EH (cell line): ENCODE measurements at regions not wholly inside any gene's neighbourhood (a gene's known extent, or its start where the extent isn't known, plus 50 kb on each side); places are given as distances from the start of the nearest gene placed in this dataset.

ENCODE experiments used
- DNase-seq: peaks from one replicate; pipeline ENCODE4 v3.0.0-alpha.2; 2015; ENCODE audit warnings: low read depth

DNA sequence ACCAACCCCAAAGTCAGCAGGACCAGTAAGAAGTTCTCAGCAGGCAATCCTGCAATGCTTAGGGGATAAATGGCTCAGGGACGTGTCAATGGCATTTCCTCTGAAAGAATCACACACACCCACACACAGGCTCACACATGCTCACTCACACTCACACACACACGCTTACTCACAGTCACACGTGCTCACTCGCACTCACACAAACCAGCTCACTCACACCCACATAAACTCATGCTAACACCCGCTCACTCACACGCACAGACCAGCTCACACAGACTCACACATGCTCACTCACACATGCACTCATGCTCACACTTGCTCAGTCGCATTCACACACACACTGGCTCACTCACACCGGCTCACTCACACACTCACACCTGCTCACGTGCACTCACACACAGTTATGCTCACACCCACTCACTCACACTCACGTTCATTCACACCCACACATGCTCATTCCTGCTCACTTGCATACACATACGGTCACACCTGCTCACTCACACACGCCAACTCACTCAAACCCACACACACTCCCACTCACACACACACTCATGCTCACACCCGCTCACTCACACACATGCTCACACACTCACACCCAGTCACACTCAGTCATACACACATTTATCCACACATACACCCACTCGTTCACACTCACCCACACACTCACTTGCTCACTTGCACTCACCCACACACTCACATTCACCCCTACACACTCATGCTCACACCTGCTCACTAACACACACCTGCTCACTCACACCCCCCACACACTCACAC lies 436.8 kb downstream of the BCL11B start:
- no peak for DNase-seq

DNA sequence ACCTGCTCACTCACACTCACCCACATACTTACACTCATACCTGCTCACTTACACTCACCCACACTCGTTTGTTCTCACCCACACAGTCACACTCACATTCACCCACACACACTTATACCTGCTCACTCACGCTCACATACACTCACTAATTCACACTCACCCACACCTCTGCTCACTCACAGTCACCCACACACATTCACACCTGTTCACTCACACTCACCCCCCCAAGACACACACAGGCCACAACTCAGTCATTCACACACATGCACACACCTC lies 436.2 kb downstream of the BCL11B start:
- DNase-seq: no peak

DNA sequence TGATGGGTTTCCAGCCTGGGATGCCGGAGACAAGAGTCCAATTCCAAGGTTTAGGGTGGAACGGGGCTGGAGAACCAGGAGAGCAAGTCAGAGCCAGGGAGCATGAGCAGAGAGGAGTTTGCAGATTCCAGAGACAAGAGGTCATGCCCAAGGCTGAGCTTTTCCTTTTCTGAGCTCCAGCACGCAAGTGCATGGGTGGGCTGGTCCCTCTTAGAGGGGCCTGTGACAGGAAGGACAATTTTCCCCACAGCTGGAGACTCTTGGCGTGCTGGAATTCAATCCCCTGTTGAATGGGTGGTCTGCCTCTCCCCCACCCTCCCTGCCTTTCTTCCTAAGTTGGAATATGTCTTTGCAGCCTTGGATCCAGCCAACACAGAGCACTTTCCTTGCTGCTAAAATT lies 431.9 kb downstream of the BCL11B start:
- no peak for DNase-seq

DNA sequence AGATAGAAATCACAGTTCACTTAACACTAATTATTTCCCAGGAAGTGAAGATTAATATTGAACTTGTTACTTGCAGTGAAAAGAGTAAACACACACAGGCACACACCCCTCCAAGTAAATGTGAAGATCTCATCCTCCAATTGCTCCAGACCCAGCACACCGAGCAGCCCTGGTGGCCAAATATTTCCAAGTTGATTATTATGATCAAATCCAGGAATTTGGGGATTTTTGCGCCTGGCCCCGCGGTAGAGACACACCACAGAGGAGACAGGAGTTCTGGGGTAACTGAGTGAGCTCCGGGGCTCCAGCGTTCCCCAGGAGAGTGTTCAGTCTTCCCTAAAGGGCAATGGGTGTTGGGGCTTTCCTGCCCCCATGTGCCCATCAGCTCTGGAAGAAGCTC lies 431.5 kb downstream of the BCL11B start:
- no peak for DNase-seq

DNA sequence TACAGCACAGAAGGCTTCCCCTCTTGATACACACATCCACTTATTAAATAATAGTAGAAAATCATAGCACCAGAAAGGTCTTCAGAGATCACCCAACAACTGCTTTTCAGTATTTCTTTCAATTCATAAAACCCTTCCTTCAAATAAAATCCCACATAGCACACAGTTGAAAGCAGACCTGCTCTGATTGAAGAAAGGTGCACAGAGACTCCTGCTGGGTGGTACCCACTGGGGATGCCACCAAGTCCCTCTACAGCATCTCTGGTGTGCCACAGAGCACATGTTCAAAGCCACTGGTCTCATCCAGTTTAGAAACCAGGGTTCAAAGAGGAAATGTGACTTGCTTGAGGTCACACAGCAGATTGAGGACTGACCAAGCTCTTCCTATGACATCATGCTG lies 427.5 kb downstream of the BCL11B start:
- DNase-seq: no peak

DNA sequence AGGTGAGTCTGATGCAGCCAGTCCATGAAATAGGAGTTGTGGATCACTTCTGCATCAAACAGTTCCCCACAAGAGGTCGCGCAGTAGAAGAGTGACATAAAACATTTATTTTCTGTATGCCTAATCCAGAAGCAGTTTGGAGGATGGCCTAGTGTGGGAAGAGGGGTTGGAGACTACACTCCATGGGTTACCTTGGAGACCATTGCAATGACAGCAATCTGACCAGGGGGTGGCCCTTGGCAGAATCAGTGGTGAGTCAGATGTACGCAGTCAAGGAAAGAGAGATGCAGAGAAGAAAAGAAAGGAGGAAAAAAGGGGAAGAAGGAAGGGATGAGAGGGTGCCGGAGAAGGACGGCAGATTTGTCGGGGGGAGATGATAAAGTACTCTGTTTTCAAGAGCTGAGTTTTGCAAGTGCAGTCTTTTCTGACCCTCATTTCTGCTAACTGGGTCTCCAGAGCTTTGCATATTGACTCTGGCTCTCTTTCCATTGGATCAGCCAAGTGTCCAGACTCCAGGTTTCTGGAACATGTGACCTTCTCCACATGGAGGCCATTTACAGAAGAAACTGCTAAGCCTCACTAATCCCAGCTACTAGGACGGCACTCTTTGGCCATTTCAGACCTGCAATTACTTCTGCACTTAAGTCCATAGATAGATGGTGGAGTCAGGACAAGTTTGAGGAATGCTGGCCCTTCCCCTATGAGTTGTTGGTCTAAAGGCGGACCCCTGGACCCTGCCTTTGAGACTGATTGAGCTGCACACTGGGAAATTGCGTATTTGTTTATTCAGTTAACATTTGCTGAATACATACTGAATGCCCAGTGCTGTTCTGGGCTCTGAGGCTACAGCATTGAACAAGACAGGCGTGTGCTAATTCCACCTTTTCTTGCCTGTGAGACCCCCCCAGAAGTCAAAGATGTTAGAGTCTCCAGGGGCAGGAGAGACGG lies 424.2 kb downstream of the BCL11B start:
- DNase-seq: no peak

DNA sequence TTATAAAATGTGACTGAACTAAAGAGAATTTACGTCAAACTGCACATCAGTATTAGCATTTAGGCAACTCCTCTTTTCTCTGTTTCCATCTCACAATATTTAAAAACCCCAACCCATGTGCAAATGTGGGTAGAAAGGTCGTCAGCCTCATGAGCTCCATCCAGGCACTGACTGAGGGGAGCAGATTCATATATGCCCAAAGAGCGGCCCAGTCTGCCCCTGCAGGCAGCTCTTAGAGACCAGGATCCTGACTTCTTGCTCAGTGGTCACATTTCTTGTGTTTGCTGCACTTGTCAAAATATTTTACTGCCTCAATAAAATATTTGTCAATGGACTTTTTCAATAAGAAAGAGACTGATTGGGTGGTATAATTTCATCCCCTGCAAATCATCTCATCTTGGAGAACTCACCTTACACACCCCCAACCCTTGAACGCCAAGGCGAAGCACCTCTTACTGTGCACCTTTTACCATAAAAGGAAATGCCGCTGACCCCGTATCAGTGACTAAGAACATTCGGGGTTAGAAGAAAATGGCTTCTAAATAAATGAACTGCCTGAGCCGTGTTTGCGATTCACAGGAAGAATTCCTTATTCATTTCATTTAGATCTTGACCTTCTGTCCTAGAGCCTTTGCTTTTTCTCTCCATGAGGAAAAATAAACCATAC lies 418.8 kb downstream of the BCL11B start:
- no peak for DNase-seq

DNA sequence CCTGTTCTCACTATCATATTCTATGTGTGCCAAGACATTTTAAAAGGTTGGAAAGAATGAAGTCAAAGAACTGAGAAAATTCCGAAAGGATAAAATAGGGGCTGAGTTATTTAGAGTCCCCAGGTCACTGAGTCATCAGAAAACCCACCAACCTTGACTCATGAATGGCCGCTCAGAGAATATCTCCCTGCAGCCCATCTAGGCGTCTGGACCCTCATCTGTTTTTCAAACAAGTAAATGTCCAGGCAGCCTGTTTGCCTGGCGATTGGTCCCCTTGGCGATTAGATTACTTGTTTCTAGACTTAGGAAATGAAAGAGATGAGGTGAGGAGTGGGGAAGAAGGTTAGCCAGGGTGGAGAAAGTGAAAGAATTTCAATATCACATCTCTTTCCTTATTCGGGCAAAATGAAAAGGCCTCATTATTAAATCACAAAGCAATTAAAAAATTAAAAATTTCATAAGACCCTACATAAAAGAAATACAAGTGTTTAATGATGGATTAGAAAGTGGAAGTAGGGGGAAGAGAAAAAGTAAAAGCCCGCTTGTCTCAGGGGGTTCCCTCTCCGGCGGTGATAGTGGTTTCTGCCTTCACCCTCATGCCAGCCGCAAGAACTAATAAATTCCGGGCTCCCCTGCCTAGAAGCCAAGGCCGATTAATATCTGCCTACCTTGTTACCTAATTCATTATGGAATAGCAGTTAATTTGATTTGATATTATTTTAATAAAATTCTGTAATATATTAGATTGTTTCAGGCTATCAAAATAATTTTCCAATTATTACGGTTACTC lies 415.9 kb downstream of the BCL11B start:
- no peak for DNase-seq

DNA sequence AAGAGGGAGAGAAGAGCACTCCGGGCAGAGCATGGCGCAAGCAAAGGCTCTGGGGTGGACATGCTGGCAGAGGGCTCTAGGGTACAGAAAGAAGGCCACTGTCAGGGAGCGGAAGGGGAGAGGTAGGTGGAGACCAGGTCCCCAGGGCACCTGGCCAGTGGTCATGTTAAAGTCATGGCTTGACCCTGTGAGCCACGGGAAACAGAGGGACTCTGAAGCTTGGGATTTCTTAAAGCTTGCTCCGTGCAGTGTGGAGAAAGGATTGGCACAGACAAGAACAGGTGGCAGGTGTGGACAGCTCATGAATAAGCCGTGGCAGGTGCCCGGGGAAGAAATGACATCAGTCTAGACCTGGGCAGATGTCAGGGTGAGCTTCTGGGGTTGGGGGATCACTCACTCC lies 413.8 kb downstream of the BCL11B start:
- no peak for DNase-seq

DNA sequence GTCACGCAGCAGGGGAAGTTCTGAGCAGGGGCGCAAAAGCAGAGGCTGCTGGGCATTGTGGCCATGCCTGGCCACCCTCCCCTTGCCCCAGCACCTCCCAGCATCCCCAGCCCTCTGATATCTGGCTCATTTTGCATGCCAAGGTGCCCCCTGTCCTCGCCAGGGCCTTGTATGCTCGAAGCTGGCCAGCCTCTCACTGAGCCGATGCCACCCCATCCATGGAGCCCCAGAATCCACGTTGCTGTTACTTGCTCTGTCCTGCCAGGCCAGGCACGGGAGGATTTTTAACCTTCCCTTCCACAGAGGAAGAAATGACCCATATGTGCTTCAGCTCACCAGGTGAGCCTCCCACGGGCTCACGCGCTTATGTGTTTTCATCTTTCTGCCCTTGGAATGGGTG lies 413.4 kb downstream of the BCL11B start:
- no peak for DNase-seq

DNA sequence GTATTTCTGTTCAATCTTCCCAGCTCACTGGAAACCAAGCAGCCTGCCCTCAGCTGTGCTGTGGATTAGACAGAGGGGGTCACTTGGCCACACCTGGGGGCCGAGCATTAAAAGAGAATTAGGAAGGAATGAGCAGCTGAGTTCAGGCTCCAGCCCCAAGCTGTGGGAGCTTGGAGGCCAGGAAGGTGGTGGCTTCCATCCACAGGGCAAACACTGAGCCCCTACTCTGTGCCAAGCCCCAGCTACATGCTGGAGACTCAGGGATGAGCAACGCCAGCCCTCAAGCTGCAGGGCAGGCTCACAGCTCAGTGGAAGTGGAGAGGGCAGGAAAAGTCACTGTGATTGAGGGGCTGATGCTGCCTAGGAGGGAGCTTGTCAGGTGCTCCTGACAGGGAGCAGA lies 412.7 kb downstream of the BCL11B start:
- no peak for DNase-seq

DNA sequence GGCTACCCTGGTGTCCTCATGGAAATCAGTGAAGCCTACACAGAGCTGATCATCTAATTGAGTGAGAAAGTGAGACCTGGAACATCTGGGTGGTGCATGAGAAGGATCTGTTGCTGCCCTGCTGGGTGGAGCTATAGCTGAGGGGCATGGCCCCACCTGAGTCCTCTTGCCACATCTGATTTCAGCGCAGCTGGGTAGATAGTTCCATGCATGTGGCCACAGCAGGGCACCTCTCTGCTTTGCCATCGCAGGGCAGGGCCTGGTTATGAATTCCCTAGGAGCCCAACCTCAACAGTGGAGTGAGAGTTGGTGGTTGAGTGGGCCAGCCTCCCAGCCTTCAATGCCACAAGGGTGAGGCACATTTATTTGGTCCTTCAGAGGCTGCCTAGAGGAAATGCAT lies 407.8 kb downstream of the BCL11B start:
- DNase-seq: no peak

DNA sequence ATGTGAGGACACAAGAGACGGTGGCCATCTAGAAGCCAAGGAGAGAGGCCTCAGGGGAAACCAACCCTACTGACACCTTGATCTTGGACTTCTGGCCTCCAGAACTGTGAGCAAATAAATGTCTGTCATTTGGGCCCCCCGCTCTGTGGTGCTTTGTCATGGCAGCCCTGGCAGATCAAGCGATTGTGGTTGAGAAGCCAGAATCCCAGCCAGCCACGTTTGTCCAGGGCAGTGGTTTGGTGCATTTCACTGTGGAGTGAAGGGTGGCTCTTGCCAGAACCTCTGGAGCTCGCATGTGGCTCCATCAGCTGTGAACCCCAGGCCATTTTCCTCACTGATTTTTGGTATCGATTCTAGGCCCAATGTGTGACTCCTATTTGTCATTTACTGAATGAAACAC lies 404.9 kb downstream of the BCL11B start:
- DNase-seq: no peak

DNA sequence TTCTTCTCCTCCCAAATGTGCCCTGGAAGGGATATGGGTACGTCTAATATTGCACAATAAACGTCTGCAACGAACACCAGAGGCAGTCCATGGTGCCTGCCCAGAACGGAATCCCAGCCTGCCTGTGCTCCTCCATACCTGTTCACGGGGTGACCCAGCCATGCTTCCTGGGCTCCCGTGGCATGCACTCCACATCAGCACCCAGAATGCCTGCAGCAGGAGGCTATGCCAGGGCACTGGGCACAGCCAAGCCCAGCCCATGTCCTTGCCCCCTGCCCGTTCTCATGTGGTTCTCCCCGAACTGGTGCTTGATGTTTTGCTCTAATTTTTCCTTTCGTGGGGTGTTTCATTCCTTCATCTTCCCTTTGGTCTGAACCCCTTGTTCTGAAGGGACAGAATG lies 404.3 kb downstream of the BCL11B start:
- DNase-seq: no peak

DNA sequence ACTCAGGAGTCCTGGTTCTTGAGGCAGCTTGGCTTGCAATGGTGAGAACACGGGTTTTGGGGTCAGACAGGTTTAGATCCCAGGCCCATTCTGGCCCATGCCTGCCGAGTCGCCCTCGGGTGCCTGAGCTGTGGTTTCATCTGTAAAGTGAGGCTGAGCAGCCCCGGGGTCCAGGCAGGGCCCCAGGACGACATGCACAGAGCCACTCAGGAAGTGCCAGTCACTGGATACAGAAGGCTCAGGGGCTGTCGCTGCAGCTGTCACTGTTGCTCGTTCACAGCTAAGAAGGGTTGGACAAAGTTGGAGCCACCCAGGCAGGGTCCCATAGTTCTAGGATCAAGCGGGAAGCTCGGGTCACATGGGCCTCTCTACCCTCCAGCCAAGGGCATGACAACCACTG lies 403.1 kb downstream of the BCL11B start:
- no peak for DNase-seq

DNA sequence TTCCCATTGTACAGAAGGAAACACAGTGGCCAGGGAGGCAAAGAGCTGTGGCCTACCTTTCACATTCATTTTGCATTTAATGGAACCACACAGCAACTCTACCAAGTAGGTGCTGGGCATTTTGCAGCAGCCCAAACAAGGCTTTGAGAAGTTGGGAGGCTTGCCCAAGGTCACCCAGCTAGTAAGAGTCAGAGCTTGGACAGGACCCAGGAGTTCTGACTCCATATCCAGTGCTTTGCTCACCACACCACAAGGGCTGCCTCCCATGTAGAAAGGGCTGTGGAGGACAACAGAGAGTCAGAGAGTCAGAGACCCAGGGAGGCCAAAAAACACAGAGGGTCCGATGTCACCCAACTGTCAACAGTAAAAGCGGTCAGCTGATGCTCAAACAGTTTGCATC lies 400.2 kb downstream of the BCL11B start:
- DNase-seq: no peak

DNA sequence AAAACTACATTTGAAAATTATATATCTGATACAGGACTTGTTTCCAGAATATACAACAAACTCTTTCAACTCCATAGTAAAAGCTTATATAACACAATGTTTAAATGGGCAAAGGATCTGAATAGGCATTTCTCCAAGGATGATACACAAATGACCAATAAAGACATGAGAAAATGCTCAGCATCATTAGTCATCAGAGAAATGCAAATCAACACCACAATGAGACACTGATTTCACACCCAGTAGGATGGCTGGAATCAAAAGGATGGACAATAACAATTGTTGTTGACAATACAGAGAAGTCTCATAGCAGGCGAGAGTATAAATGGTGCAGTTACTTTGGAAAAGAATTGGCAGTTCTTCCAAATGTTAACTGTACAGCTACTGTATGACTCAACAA lies 394.9 kb downstream of the BCL11B start:
- DNase-seq: no peak

DNA sequence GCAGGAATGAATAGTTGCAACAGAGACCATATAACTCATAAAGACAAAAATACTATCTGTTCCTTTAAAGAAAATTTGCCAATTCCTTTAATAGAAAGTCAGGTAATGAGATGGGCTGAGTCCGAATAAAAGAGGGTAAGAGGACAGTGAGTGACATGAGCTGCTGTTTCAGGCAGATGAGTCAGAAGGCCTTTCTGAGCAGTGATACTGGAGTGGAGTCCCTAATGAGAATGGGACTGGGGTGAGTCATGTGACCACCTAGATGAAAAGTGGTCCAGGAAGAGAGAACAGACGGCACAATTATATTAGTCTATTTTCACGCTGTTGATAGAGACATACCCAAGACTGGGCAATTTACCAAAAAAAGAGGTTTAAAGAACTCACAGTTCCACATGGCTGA lies 393.7 kb downstream of the BCL11B start:
- no peak for DNase-seq

DNA sequence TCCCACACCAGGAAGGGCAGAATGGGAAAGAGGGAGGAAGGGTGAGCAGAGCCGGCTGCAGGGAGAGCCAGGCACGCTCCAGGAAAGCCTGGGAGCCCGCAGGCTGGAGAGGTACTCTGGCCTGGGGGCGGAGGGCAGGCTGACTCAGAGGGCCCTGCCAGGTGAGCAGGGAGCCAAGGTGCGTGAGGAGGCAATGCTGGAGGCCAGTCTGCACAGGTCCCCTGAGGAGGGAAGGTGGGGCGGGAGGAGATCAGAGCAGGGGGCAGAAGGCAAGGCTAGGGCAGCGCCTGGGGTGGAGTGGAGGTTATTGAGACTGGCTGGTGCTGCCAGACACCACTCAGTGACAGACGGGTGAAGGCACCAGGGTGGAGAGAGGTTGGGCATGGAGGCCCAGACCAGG lies 385.0 kb downstream of the BCL11B start:
- no peak for DNase-seq

DNA sequence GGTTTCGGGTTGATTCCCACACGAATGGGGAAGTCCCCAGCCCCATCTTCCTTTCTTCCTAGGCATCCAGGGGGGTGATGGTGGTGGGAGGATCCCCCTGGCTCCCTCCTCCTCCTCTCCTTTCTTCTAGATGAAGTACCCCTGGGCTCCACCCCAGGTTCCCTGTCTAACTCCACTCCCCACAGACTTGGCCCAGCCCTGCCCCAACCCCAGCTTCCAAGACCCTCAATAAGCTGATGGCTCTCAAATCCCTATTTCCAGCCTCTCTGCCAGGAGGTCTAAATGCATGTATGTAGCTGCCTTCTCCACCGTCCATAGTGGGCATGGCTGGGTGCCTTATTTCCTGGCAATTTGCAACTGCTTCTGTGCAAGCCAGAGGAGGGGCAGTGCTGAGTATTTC lies 383.7 kb downstream of the BCL11B start:
- no peak for DNase-seq

DNA sequence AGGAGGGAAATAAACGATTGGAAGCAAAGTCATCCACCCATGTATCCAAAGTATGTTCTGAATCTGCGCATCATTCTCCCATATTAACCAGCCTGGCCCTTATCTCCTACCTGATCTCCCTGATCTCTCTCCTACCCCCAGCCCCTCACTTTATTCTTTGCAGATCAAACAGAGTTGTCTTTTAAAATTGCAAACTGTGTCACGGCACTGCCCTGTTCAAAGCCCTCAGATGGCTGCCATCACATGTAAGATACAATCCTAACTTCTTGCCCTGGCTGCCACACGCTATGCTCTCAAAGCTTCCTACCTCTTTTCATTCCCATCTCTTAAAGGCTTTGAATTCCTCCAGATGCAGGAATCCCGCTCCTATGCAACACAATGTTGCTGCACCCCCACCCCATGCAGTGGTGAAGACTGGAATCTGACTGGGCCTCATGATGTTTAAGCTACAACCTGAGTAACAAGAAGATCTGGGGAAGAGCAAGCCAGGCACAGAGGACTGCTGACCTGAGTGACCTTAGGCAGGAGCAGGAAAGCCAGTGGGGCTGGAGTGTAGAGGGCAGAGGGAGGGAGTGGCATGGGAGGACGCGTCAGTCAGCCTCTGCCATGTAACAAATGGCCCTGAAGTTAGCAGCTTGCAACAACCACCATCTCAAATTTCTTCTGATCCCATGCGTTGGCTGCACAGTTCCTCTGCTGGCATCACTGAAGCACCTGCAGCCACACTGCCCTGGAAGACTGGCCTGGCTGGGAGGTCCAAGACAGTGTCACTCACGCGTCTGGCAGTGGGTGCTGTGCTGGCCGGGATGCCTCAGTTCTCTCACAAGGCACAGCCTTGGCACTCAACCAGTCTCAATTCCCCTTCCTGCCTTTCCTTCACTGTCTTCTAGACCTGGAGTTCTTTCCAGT lies 382.8 kb downstream of the BCL11B start:
- no peak for DNase-seq
